ENCODE measurements at regions not wholly inside any gene's neighbourhood (a gene's known extent, or its start where the extent isn't known, plus 50 kb on each side); places are given as distances from the start of the nearest gene placed in this dataset.

DNA sequence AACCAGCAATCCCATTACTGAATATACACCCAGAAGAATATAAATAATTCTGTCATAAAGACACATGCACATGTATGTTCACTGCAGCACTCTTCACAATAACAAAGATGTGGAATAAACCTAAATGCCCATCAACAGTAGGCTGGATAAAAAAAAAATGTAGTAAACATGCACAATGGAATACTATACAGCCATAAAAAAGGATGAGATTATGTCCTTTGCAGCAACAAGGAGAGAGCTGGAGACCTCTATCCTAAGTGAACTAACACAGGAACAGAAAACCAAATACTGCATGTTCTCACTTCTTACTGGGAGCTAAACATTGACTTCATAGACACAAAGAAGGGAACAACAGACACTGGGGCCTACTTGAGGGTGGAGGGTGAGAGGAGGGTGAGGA, 2067.7 kb downstream of the ARAP2 start:
- ATAC-seq, result no peak

DNA sequence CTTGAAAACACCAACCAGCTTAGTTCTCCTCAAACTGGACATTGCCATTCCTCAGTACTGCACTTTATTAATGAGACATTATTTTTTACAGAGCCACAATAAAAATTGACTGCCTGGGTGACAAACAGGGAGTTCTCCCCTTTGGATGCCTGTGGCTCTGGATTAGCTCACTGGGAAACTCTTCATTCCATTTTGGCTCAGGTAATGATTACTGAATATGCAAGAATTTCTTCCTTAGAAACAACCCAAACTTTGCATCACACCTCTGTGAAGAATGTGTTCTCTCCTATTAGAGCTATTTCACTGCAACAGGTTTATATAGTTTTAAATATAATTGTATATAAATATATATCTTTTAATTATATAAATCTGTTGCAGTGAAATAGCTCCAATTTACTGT, 2065.8 kb downstream of the ARAP2 start:
- ATAC-seq, result no peak

- ATAC-seq, result no peak
These were observed 2062.9 kb downstream of the ARAP2 start for GRCh38 chr4:34181311-34181841.

GRCh38 chr4:34181891-34182290, 2062.4 kb downstream of the ARAP2 start:
- ATAC-seq, result no peak

DNA sequence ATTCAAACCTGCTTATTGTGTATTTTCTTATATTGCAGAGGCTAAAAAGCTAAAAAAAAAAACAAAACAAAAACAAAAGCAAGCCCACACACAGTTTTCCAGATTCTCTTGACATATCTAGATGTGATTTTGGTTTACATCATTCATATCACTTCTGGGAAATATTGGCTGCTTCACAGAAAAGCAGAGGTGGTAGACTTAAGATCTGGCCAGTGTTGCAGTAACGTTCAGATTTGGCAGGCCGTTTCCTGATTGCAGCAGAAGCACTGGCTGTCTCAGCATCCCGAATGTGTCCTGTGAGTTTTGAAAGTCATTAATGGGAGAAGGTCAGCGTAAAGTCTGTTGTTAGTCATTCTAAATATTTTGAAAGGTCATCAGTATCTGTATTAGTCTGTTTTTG, 2062.0 kb downstream of the ARAP2 start:
- no peak for ATAC-seq

GRCh38 chr4:34183926-34184325, 2060.4 kb downstream of the ARAP2 start:
- no peak for ATAC-seq

DNA sequence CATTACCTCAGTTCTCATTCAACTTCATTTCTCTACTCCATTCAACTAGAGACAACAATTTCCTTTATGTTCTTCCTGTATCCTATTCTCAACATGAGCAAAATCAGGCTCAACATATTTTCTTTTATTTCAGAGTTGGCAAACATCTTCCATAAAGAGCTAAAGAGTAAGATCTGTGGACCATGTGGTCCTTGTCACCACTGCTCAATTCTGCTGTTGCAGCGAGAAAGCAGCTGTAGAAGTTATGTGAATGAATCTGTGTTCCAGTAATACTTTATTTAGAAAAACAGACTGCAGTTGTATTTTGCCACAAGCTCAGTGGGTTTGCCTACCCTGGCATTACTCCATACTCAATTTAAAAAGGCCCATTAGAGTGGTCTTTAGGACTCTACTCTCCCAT, 2057.3 kb downstream of the ARAP2 start:
- ATAC-seq, result no peak

- no peak for ATAC-seq
These were observed 2052.9 kb downstream of the ARAP2 start for GRCh38 chr4:34191443-34191842.

GRCh38 chr4:34193451-34194154, 2050.7 kb downstream of the ARAP2 start:
- ATAC-seq, result no peak

DNA sequence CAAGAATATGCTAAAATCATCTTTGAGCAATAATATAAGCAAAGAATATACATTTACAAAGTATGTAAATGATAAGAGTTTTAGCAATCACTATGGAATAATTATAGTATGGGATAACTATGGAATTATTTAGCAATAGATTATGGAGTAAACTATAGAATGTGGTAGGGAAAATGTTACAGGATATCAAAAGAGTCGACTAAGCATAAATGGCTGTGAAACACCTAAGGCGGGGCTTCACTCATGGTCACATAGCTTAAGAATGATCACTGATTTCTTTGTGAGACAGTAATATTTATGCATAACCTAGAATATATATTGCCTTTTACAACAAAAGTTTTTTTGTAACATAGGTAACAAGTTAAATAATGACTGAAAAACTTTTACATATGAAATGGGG, 2049.7 kb downstream of the ARAP2 start:
- ATAC-seq, result no peak

GRCh38 chr4:34196375-34196774, 2047.9 kb downstream of the ARAP2 start:
- no peak for ATAC-seq

DNA sequence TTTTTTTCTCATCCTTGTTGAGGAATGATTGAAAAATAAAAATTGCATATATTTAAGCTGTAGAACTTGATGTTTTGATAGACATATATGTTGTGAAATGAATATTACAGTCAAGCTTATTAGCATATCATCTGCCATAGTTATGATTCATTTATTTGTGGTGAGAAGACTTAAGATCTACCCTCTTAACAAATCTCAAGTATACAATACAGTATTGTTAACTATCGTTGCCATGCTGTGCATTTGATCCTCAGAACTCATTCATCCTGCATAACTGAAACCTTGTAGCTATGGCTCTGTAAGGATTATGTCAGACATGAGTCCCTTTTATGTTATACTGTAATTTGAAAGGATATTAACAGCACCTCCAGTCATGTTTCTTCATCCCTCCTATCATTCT, 2045.3 kb downstream of the ARAP2 start:
- ATAC-seq, result no peak

DNA sequence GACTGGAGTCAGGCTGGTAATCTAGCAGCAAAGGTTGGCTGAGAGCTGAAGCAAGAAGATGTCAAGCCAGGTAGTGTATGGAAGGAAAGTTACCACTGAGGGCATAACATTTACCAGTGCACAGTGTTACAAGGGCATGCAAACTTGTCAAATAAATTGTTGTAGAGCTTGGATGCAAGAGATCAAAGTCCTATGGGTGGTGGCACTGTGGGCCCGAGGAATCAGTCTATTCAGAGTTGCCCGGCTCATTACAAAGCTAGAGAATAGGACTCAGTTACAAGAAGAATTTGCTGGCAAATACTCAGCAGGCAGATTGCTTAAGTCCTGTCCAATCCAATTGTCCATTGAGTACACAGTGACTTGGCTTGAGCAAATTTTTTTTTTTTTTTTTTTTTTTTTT, 2043.8 kb downstream of the ARAP2 start:
- ATAC-seq, result no peak

GRCh38 chr4:34202154-34202553, 2042.2 kb downstream of the ARAP2 start:
- ATAC-seq, result no peak

DNA sequence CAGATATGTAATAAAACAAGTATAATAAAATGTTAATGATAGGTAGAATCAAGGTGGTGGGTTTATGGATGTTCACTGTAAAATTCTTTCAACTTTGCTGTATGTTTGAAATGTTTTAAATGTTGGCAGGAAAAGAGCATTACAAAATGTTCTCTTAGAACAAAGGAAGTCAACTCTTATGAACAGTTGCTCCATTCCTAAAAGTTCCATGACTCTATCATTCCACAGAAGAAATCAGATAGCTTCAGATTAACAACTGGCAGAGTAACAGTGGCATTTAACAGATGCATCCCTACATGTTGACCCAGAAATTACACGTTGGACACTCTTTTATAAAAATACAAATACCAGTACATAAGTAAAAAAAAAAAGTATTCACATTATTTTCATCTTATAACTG, 2023.7 kb downstream of the ARAP2 start:
- ATAC-seq, result no peak

- ATAC-seq, result no peak
These were observed 2022.3 kb downstream of the ARAP2 start for GRCh38 chr4:34221986-34222385.

- no peak for ATAC-seq
These were observed 2008.2 kb downstream of the ARAP2 start for GRCh38 chr4:34236118-34236517.

GRCh38 chr4:34245276-34245675, 1999.0 kb downstream of the ARAP2 start:
- ATAC-seq, result no peak

- ATAC-seq, result no peak
These were observed 1993.8 kb downstream of the ARAP2 start for GRCh38 chr4:34250562-34250961.

DNA sequence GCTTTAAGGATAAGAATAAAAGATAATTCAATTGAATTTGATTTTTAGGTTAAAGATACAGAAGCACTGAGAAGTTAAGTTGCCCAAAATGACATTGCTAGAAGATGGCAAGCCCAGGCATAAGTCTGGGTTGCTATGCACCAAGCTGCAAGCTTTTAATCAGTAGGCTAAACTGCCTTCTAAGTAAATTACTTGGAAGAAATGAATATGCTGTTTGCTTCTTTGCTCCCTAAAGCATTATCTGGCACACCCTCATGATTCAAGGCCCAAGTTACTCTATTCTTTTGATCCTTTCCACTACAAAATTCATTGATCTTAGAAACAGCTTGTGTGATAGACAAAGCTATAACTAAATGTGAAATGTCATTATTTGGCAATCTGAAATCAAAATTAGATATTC, 1991.1 kb downstream of the ARAP2 start:
- no peak for ATAC-seq

GRCh38 chr4:34258176-34258575, 1986.1 kb downstream of the ARAP2 start:
- ATAC-seq, result no peak

DNA sequence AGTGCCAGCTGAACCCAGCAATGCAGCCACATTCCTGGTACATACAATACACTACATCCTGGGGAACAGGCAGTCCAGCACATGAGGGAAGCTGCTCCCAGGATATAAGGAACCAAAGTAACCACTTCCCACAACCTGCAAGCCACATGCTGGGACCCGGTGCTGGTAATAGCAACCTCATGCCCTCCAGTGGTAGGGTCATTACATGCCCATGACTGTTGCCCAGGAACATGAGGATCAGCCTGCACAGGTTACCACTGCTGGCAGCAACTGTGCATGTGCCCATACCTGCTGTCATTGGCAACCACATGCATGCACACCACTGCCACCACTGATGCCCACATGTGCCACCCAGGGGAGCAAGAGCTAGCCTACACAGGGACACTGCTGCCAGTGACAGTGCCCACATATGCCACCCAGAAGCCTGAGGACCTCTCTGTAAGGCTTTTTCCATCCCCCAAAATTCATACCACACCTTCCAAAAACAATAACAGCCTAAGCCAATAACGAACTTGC, 1982.5 kb downstream of the ARAP2 start:
- ATAC-seq, result no peak

GRCh38 chr4:34269613-34270012, 1974.7 kb downstream of the ARAP2 start:
- no peak for ATAC-seq

- ATAC-seq, result no peak
These were observed 1972.6 kb downstream of the ARAP2 start for GRCh38 chr4:34271479-34272355.

Data from esophagus mucosa (tissue), 1 donor.